Activated CD8-positive, alpha-beta memory T cell treated with anti-CD3 and anti-CD28 coated beads, Interleukin-2, amount 50 U/mL, for 4 hours (primary cell): ENCODE measurements at regions not wholly inside any gene's neighbourhood (a gene's known extent, or its start where the extent isn't known, plus 50 kb on each side); places are given as distances from the start of the nearest gene placed in this dataset.

Experiments
- DNase-seq: peaks from one replicate; pipeline ENCODE4 v3.0.0-alpha.2; 2020

GRCh38 chr19:31611046-31611877, 262.0 kb upstream of the TSHZ3 start:
- DNase-seq = no peak

DNA sequence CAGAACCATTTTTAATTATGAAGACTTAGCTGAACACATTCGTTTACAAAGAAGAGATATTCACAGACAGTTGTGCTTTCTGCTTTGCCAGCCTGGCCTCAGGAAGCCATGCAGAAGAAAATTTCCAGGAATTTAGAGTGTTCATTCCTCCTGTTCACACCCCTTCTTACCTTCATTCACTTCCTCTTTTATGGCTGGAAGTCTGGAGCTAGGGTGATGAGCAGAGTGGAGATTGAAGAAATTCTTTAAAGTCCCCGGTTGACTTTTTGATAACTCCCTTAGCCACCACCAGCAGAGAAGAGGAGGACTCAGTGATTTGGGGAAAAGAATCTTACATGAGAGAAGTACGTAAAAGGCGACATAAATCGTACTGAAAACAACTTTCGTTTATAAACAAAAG, 263.6 kb upstream of the TSHZ3 start:
- no peak for DNase-seq

DNA sequence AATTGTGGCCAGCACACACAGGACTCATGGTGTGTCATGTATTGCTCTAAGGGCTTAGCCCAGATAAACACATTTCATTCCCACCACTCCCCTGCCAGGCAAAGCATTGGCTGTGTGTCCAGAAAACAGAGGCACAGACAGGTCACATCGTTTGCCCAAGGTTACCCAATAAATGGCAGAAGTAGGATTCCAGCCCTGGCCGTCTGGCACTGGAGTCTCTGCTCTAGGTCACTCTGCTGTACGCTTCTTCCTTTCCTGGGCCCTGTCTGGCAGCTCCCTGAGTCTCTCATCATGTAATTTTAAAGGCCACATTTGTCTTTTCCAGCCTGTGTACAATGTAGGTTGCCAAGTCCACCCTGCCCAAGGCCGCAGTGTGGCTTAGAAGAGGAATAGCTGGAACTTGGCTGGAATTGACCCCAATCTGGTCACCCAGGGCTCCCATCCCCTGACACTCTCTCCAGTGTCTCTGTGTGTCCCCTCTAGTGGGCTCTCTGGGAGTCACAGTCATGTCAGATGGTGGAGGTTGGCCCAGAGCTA, 264.5 kb upstream of the TSHZ3 start:
- DNase-seq = no peak

GRCh38 chr19:31616031-31616430, 266.8 kb upstream of the TSHZ3 start:
- DNase-seq = no peak

DNA sequence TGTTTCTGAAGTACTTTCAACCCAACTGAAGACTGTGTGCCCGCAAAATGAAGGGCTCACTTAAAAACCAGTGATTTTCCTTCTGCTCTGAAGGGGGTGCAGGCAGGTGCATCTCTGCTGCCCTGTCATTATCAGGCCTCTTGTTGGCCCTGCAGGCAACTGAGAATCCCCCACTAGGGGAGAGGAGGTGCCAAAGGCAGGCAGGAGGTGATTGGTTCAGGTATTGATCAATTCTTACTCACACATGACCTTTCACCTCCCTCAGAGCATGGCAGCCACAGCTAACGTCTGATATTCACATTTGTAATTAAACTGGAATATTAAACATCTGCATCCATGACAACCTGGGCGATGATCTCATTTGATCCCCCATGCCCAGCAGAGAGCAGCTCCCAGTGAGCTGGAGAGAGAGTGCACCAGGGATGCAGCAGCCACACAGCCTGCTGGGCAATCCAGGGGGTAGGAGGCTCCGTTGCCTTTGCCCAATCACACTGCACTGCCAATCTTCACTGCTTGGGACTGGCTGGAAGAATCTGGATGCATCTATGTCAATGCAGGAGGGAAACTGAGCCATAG, 267.9 kb upstream of the TSHZ3 start:
- no peak for DNase-seq

DNA sequence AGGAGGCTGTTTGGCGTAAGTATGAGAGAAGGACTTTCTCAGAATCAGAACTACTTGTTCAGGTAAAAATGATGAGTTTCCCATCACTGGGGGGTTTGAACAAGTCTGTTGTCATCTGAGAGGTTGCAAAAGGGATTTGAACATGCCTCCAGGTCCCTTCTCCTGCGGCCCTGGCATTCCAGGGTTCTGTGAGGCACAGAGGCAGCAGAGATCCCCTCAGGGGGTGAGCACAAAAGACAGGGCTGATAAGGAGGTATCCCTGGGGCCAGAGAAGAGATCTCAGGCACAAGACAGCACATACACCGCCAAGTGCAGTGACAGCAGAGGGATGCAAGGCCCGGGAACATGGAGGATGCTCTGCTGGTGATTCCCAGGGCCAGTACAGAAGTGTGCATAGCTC, 275.8 kb upstream of the TSHZ3 start:
- DNase-seq = no peak

DNA sequence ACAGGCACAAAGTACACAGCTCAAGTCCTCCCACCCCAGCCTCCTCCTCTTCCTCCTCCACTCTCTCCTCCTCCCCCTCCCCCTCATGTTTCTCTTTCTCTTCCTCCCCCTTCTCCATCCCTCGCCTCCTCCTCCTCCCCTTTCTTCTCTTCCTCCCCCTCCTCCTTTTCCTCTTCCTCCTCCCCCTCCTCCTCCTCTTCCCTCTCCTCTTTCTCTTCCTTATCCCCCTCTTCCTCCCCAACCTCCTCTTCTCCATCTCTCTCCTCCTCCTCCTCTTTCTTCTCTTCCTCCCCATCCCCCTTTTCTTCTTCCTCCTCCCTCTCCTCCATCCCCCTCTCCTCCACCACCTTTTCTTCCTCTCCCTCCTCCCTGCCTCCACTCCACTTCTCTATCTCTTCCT, 276.3 kb upstream of the TSHZ3 start:
- DNase-seq = no peak

GRCh38 chr19:31626941-31627340, 277.7 kb upstream of the TSHZ3 start:
- no peak for DNase-seq

DNA sequence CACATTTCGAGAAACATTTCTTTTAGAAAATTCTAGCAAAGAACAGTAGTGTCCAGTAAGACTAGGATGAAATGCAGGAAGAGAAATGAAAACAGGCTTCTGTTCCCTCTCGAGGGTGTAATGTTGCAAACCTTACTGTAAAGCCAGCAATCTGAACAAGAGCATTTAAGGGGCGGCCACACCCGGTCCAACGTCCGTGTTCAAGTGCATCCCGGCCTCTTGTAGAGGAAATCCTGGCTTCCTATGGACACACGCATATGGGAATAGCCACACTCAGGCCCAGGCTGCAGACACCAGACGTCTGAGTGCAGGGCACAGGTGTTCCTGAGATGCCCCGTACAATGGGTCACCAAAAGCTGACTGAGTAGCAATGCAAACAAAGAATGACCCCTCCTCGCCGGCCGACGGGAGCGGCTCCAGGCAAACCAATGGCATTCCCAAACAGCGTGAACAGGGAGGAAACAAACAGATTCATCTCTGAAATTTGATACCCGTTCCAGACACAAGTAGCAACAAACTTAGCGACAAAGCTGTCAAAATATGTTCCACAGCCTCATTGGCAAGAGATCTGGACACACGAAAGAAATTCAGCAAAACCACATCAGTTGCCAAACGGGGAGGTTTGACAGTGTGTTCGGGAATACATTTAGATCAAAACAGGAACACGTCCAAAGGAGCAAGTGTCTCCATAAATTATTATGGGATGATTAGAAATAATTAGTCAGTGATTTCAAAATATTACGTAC, 278.6 kb upstream of the TSHZ3 start:
- DNase-seq = no peak

- DNase-seq = no peak
Measured at GRCh38 chr19:31629579-31630363, 280.5 kb upstream of the TSHZ3 start.

GRCh38 chr19:31633014-31633413, 283.8 kb upstream of the TSHZ3 start:
- no peak for DNase-seq

DNA sequence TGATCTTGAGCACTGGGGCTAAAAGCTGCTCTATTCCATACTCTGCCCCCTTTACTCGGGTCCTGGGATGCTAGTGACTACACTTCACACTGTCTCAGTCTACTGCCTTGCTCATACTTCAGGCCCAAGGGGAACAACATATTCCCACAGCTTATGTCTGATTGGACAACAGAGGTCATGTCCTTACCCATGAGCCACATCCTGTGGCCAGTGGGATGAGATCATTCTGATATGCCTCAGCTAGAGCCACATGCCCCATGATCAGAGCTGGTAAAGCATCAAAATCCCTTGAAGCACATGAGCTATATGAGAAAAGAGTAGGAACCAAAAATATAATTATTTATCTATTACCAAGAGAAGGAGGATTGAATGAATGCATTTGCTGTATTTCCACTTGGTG, 290.1 kb upstream of the TSHZ3 start:
- DNase-seq = no peak

DNA sequence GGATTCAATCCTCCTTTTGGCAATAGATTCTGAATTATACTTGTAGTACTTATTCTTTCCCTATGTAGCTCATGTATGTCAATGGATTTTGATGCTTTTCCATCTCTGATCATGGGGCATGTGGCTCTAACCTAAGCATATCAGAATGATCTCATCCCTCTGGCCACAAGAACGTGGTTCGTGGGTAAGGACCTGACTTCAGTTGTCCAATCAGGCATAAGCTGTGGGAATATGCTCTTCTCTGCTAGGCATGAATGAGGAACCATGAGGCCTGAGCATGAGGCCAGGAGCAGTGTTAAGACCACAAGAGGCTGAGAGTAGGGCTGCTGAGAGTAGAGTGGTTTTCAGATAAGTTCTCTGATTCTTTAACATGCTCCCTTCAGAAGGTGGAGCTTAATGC, 292.4 kb upstream of the TSHZ3 start:
- DNase-seq = no peak

DNA sequence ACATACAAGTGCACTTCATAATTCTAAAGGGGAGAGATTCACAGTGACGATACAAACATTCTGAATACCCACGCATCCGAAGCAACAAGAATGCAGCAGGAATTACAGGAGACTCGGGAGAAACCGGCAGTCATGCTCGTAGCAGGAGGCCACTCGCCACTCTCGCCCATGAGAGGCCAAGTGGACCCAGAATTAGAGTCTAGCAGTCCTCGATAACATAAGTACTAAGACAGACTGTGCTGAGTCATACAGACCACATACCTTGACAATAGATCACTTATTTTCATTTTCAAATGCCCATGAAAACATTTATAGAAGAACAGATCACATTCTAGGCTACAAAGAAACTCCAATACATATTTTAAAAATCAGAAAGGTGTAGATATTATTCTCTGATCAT, 299.1 kb upstream of the TSHZ3 start:
- no peak for DNase-seq

DNA sequence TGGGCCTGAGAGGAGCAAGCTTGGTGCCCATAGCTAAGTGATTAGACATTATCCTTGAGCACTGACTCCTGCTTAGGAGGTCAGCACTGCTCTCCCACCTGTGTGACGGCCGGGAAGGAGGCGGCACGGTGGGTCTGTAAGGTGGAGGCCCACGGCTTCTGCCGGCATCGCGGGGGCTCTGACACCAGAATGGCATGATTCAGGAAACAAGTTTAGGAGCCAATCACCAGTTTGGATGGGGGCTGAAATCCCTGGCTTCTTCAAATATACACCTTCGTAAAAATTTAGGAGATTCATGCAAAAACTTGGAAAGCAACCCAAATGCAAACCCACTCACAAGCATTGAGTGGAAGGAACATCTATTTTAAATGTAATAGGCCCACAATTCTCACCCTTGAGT, 307.3 kb upstream of the TSHZ3 start:
- no peak for DNase-seq

- DNase-seq = no peak
Measured at GRCh38 chr19:31658993-31659896, 310.0 kb upstream of the TSHZ3 start.

DNA sequence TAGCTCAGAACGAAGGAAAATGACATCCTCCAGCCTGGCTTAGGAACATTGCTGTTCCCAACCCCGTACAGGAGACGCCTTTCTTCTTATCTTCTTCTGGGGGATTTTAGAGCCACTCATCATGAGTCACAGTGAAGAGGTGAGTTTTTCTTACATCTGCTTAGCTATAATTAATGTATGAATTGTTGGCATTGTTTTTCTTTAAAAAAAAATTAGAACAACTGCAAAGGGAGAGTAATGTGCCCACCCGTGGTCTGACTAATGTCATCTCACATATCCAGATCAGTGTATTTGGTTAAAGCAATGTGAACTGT, 310.6 kb upstream of the TSHZ3 start:
- DNase-seq = no peak

DNA sequence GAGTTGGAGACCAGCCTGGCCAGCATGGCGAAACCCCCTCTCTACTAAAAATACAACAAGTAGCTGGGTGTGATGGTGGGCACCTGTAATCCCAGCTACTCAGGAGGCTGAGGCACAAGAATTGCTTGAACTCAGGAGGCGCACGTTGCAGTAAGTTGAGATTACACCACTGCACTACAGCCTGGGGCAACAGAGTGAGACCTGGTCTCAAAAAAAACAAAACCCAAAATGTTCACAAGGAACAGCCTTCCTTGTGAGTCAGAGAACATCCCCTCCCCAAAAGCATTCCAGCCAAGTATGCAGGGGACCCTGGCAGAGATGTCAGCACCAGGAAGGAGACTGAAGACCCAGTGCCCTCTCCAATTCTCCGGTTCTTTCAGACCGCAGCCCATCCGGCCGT, 314.9 kb upstream of the TSHZ3 start:
- DNase-seq = no peak

GRCh38 chr19:31664997-31665396, 315.8 kb upstream of the TSHZ3 start:
- DNase-seq = no peak

- no peak for DNase-seq
Measured at GRCh38 chr19:31666126-31666525, 316.9 kb upstream of the TSHZ3 start.

- DNase-seq = no peak
Measured at GRCh38 chr19:31667106-31667505, 317.9 kb upstream of the TSHZ3 start.

- DNase-seq = no peak
Measured at GRCh38 chr19:31668921-31669320, 319.7 kb upstream of the TSHZ3 start.
